ENCODE measurements at regions not wholly inside any gene's neighbourhood (a gene's known extent, or its start where the extent isn't known, plus 50 kb on each side); places are given as distances from the start of the nearest gene placed in this dataset.

- no peak for TF ChIP-seq CTCF (IDR thresholded peaks at IDR 0.05 in 4 of 5, conservative IDR thresholded peaks at IDR 0.05 in 1 of 5)
- no peak for TF ChIP-seq POLR2A (IDR thresholded peaks at IDR 0.05)
These were observed 124.2 kb downstream of the RPIA start for GRCh38 chr2:88815697-88816096.

Measured in gastrocnemius medialis (tissue), 4 donors.